GM19372 (cell line): ENCODE measurements at regions not wholly inside any gene's neighbourhood (a gene's known extent, or its start where the extent isn't known, plus 50 kb on each side); places are given as distances from the start of the nearest gene placed in this dataset.
"Not testable (repeated sequence)": the region's sequence is repeated elsewhere in the genome, so short reads cannot be mapped to it uniquely, and the experiment has no call there.

Experiments used
- ATAC-seq: cut with Tn5 transposase; IDR thresholded peaks from one replicate; pipeline ENCODE4 v1.9.1; 2021; ENCODE audit warnings: mild to moderate bottlenecking, low read depth, moderate library complexity; ENCODE audit not compliant: unreplicated experiment

DNA sequence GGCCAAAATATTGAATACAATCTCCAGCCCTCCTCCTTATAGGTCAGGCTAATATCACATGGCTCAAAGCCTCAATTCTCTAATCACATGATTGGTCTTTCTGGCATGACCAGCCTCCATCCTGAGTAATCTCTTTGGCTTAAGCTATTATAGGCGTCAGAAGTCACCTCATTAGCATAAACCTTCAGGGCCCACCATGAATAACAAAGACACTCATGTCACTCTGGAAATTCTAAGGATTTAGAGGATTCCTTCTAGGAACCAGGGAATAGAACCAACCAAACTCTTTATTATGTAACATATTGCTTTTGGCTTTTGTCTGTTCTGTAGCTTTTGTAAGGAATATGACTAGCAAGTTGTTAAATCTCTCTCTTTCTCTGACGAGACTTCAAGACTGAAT, 109.2 kb upstream of the IGFBP7 start:
- ATAC-seq = no peak

DNA sequence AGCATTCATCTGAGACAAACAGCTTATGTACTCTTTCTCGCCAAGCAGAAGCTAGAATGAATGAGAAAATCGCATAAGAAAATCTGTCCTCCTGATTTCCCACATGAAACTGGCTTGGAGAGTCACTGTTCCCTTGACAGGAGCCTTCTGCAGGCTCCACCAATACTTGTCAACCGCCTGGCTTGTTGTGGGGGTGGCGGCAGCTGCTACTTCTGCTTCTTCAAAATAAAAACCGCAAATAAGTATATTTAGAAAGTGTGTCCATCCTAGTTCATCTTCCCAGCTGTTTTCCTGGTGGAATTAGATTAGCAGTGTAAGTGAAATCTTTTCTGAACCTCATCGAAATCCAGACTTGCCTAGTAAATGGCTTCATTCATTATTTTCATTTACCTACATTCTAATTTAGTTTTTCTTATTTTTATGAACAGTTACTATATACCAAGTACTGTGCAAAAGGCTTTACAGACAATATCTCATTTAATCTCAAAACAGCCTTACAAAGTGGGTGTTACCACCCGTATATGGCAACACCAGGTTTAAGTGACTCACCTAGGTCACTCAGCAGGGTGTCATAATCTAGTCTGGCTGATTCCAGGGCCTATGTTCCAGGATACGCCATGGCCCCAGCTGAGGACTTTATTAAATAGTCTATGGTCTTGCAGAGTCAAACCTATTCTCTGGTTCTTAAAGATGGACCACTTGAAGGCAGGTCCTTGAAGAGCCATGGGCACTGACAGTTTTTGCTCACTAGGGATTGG, 104.6 kb upstream of the IGFBP7 start:
- no peak for ATAC-seq

DNA sequence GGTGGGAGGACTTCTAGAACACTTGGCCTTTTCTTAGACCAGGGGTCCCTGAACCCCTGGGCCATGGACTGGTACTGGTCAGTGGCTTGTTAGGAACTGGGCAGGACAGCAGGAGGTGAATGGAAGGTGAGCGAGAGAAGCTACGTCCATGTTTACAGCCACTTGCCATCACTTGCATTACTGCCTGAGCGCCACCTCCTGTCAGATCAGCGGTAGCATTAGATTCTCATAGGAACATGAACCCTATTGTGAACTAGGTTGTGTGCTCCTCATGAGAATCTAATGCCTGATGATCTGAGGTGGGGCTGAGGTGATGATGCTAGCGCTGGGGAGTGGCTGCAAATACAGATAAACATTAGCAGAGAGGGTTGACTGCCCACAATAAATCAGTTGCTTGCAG, 100.9 kb upstream of the IGFBP7 start:
- ATAC-seq = no peak

DNA sequence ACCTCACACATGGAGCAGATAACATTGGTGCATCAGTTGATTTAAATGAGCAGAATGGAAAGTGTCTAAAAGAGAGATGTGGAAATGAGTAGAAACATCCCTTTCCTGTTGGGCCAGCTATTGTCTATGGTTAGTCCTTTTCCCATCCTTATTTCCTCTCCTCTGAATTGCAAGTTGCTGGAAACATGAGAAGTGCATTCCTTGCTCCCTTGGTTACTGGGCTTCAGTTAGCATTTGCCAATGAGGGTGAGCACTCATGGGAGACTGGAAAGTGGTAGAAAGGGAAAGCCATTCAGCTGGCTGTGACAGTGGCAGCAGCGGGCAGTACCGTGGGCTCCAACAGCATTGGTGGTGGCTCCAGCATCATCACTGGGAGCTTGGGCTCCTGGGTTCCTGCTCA, 96.0 kb upstream of the IGFBP7 start:
- ATAC-seq = no peak

DNA sequence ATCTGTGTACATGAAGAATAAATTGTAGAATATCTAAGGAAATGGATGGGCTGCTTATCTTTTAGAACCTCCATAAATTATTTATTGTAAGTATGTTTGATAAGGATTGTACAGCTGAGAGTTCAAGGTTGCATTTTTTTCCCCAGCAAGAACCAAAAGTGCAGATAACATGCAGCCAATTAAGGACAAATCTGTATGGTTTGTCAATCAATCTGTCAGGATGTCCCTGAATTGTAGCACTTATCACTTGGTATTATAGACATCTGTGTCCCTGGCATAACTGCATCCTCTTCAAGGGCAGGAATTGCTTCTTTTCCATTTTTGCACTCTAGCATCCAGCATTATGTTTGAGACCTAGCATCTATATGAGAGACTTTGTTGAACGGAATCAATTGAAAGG, 95.4 kb upstream of the IGFBP7 start:
- ATAC-seq = no peak

DNA sequence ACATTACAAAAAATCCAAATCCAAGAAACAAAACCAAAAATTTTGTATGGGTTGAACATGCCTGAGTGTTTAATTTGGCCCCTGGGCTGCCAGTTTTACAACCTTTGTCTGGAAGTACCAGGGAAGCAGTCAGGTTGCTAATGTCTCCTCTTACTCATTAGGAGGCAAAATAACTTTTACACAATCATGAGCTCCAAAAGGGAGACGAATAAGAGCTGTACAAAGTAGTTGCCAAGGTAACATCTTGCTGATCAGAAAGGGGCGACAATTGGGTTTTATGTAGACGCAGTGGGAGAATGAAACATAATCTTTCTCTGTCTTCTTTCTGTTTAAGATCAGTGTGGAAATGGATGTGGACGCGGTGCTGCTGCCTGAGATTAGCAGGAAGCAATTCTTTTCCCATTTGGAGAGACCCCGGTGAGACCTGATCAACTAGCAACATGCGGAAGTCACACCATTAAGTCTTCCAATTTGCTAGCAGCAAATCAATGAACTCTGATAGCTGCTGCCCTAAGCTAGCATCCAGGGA, 90.7 kb upstream of the IGFBP7 start:
- ATAC-seq = no peak

DNA sequence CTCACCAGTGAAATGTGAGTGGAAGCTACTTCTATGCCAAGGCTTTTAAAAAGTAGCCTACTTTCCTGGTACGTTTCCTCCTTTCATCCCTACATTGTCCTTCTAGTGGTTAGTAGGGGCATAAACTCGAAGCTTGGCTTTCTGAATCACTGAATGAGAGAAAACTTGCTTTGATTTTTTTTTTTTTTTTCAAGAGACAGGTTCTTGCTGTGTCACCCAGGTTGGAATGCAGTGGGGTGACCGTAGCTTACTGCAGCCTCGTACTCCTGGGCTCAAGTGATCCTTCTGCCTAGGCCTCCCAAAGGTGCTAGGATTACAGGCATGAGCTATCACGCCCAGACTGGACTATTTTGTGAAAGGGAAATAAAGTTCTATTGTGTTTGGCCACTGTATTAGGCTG, 89.1 kb upstream of the IGFBP7 start:
- no peak for ATAC-seq

DNA sequence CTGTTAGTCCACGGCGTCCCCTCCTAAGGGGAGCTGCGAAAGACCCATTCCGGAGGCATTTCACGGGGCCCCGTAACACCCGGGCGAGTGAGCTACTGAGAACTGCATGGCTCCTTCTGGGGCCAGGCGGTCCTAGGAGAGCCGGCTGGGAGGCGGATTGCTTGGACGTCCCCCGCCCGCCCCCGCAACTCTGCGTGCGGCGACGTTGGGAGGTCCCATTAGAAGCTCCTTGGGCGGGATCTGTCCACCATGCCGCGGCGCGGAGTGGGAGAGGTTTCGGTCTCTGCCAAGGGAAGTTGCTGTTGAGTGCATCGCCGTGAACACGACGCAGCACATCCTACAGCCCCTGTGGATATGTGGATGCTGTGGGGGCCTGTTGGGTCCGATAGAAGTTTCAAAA, 85.4 kb upstream of the IGFBP7 start:
- no peak for ATAC-seq

DNA sequence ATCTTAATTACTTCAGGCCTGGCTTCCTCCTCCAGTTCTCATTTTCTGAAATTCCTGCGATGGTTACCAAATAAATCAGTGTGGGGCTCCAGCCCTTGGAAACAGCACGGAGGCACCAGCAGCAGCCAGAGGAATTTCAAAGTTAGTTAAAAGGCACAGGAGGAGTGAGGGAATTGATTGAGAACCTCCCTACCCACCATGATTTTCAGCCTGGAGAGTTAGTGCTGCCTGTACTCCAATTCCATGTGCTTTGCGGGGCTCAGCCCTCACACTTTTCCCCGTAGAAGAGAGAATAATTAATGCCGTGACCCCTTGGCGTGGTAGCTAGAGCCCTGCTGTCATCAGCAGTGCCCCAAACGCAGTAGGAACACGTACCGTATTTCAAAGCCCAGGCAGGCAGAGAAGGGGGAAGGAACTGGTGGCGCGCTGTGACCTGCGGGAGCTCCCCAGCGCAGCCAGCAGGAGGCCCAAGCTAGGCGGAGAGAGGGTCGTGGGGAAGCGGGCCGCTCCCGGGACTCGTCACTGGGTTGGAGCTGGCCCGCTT, 84.0 kb upstream of the IGFBP7 start:
- no peak for ATAC-seq

DNA sequence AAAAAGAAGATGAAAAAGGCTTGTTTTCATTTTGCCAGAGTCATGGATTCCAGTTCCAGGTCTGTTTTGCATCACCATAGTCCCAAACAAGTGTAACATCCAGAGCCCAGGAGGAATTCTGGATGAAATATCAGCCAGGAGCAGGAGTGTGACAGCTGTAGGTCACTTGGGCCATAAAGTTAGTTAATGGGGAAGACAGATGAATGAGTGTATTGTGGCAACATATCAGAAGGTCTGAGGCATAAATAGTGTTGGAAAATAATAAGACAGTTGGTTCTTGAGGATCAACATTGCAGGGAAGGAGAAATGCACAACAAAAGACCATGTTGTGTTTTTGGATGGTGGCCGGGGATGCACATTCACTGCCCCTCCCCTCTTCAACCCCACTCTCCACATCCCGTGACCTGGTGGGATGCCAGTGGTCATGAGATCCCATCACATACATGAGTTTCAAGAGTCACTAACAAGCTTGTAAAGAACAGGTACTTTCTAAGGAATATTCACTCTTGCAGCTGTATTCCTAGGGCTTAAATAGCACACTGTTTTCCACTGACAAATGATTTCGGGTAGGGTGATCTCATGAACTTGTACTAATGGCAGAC, 83.1 kb upstream of the IGFBP7 start:
- ATAC-seq = no peak

DNA sequence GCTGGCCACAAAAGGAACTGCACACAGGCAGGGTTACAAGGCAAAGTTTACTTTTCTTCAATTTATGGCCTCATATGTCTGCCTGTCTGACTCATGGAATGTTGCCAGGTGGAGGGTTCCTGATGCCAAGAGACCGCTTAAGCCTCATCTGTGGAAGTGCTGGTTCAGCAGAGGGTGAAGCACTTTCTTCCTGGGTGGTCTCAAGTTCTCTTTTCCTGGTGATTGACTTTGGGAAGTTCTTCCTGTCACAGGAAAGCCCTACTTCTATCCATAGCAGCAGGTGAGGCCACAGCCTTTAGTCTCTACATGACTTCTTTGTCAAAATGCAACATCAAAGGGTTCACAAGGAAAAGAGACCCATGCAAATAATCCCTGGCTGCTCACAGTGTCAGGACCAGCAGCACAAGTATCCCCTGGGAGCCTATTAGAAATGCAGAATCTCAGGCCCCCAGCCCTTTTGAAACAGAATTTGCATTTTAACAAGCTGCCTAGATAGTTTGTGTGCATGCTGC, 81.4 kb upstream of the IGFBP7 start:
- no peak for ATAC-seq

DNA sequence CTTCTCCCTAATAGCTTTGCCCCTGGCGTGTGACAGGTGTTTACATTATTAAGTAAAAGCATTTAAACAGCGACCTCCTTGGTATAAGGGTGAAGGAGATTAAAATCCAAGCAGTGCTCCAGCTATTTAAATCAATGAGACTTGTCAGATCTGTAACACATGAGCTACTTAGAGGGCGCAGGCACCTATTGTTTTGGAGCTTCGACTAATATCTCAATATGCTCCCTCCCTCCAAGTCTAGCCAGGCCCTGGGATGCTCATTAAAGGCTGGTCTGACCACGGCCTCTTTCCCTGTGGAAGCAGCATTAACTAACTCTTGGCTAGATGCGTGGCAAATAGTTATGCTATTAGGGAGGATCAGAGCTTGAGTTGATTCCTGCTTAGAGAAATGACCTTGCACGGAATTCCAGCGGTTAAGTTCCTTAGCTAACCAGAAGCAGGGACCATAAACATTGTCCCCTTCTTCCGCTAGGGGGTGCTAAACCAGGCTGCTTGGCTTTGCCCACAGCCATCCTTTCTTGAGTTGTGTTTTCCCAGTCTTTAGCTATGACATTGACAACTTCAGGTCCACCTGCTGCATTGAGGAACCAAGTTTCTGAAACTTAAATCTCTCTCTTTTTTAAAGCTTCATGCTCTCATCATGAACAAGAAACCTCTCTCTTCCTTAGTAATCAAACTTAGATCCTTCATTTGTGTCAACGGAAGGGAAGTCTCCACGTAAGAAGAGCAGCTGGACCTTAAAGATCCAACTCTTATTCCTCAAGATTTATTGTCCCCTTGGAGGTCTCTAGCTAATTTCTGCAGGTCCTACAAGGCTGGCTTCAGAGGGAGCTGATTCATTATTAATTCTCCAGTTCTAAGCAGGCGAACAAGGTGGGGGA, 80.7 kb upstream of the IGFBP7 start:
- ATAC-seq = peak; percentile 56

DNA sequence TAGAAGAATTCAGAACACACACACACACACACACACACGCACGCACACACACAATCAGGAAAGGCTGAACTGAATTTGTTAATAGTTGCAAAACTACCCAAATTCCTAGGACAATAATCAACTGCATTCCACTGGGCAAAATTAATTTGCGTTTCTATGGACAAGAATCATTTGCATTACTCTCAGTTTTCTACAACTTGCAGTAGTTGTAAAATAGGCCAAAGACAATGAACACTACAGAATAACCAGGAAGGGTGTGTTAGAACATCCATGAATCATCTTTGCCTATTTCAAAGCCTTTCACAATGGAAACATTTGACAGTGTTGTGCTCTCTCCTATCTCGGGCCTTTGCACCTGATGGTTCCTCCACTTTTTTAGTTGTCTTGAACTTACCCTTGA, 77.1 kb upstream of the IGFBP7 start:
- no peak for ATAC-seq

DNA sequence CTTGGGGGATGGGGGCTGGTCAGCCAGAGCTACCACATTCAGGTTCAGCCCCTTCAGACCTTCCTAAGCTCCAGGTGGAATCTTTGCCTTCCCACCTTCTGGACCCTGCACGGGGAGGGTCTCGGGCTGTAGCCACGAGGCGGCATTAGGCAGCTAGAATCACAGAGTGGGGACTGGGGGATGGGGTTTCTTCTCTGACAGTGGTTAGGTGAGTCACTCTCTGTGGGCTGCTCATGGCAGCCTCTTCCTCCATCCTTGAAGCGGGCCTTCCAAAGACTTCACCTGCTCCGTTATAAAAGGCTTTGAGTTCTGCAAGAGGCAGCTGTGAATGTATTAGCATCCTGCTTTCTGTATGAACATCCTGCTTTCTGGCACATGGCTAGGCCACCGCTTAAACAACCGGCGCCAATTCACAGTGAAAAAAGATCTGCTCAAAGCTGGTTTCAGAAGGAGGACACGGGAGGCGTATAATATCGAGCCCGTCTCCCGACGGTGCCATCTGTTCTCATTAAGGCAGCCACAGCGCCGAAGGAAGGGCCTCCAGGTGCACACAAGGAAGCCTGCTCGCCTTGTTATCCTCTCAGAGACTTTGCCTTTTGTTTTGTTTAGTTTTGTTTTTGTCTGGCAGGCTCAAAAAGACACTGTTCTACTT, 74.3 kb upstream of the IGFBP7 start:
- ATAC-seq = no peak

DNA sequence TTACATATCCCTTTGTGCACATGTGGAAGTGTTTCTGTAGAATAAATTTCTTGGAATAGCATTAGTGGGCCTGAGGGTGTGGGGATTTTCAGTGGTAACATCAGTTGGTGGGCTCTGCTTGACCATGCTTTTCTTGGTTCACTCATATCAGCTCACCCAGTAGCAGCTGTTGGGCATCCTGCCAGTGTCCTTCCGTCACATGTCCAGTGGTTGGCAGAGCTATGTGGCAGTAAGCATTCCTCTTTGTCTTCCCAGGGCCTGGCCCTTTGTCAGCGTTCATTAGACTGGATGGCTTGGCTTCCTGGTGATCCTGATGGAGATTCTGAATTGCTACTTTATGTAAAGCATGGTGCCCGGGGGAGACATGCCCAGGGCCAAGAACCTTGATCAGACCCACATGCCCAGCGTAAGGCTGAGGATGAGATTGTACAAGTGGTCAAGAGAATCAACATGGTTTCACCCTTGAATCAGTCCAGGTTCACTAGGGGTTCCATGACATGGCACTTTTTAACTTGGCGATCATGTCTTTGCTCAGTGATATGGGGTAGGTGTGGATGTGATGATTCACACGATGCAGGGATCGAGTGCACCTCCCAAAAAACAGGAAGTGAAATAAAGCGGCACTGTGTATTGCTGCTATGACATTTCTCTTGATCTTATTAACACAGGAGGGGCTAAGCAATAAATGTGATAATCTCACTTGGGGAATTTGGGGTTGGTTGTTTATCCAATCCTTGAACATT, 72.1 kb upstream of the IGFBP7 start:
- ATAC-seq = no peak

DNA sequence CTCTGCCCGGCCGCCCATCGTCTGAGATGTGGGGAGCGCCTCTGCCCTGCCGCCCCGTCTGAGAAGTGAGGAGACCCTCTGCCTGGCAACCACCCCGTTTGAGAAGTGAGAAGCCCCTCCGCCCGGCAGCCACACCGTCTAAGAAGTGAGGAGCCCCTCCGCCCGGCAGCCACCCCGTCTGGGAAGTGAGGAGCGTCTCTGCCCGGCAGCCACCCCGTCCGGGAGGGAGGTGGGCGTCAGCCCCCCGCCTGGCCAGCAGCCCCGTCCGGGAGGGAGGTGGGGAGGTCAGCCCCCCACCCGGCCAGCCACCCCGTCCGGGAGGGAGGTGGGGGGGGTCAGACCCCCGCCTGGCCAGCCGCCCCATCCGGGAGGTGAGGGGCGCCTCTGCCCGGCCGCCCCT, 63.0 kb upstream of the IGFBP7 start:
- ATAC-seq = not testable (repeated sequence)

DNA sequence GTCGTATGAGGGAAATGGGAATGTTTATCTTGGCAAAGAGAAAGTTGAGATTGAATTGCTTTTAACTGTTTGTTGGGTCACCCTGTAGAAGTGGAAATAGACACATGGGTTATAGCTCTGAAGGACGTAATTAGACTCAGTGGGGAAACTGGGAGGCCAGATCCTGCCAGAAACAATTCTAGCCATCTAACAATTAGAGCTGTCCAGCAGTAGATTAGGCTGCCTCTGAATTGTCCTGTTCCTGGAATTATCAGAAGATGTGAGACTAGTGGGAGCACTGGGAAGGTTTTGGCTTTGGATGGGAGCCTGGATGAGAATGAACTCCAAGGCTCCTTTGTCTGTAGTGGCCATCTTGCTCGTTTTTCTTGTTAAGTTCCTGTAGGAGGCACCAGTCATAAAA, 61.9 kb upstream of the IGFBP7 start:
- ATAC-seq = no peak

DNA sequence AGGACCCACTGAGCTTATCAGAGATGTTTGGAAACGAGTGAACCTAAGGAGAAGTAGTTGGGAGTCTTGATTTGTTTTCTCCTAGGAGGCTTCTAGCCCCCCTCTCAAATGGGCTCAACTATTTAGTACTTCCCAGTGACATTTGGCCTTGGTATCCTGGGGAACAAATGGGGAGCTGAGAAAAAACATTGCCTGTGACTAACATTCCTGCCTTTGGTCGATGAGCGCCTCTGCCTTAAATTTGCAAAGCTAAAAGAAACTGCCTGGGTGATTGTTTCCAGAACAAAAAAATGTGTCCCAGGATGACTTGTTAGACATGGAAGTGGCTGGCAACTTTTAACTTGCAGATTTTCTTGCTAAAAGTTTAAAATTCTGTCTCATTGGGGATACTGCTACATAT, 58.8 kb upstream of the IGFBP7 start:
- no peak for ATAC-seq
